A673 (cell line): ENCODE measurements at regions not wholly inside any gene's neighbourhood (a gene's known extent, or its start where the extent isn't known, plus 50 kb on each side); places are given as distances from the start of the nearest gene placed in this dataset.

Experiments
- BruUV-seq: library from RNA; stranded (reverse); fragments of 400-500 nt; replicated peaks from 2 replicates; lab custom pipeline; 2021; lab: Mats Ljungman, UMichigan
- CTCF ChIA-PET: fragments of 300-600 bp; sonication (Branson Sonifier 250); formaldehyde crosslinking; loops from one replicate; lab custom pipeline; 2022; ENCODE audit warnings: antibody characterized with exemption; lab: Charles Lee
- POLR2A ChIA-PET: fragments of 300-600 bp; sonication (Branson Sonifier 250); formaldehyde crosslinking; loops from one replicate; lab custom pipeline; 2022; ENCODE audit warnings: antibody characterized with exemption; ENCODE audit not compliant: low non-redundant PET; lab: Charles Lee
- DNase-seq: peaks from one replicate; pipeline ENCODE4 v3.0.0-alpha.2; 2015; ENCODE audit warnings: low spot score
- H3K27ac ChIP-seq: fragments of 200-600 bp; sonication (generic); 2 replicates; pipeline ENCODE4 v1.5.1; 2016; ENCODE audit warnings: mixed run types, low read depth, mild to moderate bottlenecking, mixed read lengths, antibody characterized with exemption, low read length; ENCODE audit not compliant: poor library complexity, severe bottlenecking
- H3K27me3 ChIP-seq: fragments of 200-600 bp; sonication (generic); replicated peaks from 2 replicates; pipeline ENCODE4 v1.6.1; 2017; ENCODE audit warnings: mixed run types, low read depth, mild to moderate bottlenecking, mixed read lengths, antibody characterized with exemption, low read length; ENCODE audit not compliant: insufficient read depth, poor library complexity
- H3K36me3 ChIP-seq: fragments of 200-600 bp; sonication (generic); 2 replicates; pipeline ENCODE4 v1.6.1; 2016; ENCODE audit warnings: mixed run types, mild to moderate bottlenecking, mixed read lengths, antibody characterized with exemption, low read length; ENCODE audit not compliant: insufficient read depth, poor library complexity, severe bottlenecking
- H3K4me1 ChIP-seq: fragments of 200-600 bp; sonication (generic); 2 replicates; pipeline ENCODE4 v1.6.1; 2017; ENCODE audit warnings: mixed run types, mild to moderate bottlenecking, mixed read lengths, antibody characterized with exemption, low read length; ENCODE audit not compliant: insufficient read depth, poor library complexity, severe bottlenecking
- H3K4me3 ChIP-seq: fragments of 200-600 bp; sonication (generic); 2 replicates; pipeline ENCODE4 v1.5.1; 2016; ENCODE audit warnings: low read depth, mixed run types, mild to moderate bottlenecking, mixed read lengths, low read length; ENCODE audit not compliant: poor library complexity, severe bottlenecking
- H3K9me3 ChIP-seq: fragments of 200-600 bp; sonication (generic); 2 replicates; pipeline ENCODE4 v1.6.1; 2016; ENCODE audit warnings: mixed run types, low read depth, mild to moderate bottlenecking, mixed read lengths, antibody characterized with exemption, low read length; ENCODE audit not compliant: poor library complexity, severe bottlenecking
- EZH2 ChIP-seq: fragments of 200-600 bp; sonication (generic); IDR thresholded peaks from 2 replicates; pipeline ENCODE4 v1.6.1; 2017; ENCODE audit warnings: borderline replicate concordance, low read depth, mild to moderate bottlenecking, mixed read lengths, antibody characterized with exemption, low read length; ENCODE audit not compliant: poor library complexity, severe bottlenecking
- intact Hi-C: fragments of 100-400 bp; cut with micrococcal nuclease; formaldehyde crosslinking; loops from one replicate; pipeline ENCODE4 v1.10.0; 2022; ENCODE audit not compliant: unreplicated experiment
- TF ChIP-seq, protein P1 (sequence below): fragments of 300-800, 200-600 bp; sonication (generic); conservative IDR thresholded peaks from 2 replicates; pipeline ENCODE4 v1.5.1; 2017; ENCODE audit warnings: low read depth, mild to moderate bottlenecking, antibody characterized with exemption, low read length, moderate library complexity, mixed read lengths

DNA sequence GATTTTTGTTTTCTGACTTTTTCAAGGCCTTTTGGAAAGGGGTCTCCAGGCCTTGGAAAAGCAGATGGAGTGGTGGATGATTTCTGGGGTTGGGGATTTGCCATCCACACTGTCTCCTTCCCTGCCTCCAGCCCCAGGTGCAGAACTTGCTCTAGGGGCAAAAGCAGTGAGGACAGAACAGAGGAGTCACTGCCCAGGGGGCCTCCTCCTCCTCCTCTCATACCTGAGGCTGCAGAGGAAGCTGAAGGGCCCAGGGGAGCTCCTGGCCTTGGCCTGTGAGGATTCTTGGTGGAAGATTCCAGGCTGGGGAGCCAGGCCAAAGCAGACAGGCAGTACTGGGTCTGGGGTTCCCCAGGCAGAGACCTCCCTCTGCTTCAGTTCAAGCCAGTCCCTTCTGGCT lies 52.3 kb upstream of the URI1 start:
- intact Hi-C loops, result no loop called here
- no peaks in the 10 kb centered on the region for H3K4me1 ChIP-seq
- no peak overlapping the region for H3K4me3 ChIP-seq
- TF ChIP-seq, protein P1, sequence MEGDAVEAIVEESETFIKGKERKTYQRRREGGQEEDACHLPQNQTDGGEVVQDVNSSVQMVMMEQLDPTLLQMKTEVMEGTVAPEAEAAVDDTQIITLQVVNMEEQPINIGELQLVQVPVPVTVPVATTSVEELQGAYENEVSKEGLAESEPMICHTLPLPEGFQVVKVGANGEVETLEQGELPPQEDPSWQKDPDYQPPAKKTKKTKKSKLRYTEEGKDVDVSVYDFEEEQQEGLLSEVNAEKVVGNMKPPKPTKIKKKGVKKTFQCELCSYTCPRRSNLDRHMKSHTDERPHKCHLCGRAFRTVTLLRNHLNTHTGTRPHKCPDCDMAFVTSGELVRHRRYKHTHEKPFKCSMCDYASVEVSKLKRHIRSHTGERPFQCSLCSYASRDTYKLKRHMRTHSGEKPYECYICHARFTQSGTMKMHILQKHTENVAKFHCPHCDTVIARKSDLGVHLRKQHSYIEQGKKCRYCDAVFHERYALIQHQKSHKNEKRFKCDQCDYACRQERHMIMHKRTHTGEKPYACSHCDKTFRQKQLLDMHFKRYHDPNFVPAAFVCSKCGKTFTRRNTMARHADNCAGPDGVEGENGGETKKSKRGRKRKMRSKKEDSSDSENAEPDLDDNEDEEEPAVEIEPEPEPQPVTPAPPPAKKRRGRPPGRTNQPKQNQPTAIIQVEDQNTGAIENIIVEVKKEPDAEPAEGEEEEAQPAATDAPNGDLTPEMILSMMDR, result no peak
- no peak for TF ChIP-seq EZH2
- ChIA-PET POLR2A (no interaction called here), CTCF (no interaction called here)
- no peak for DNase-seq
- H3K36me3 ChIP-seq, result no peaks in the 10 kb centered on the region
- no peak overlapping the region for H3K27ac ChIP-seq
- H3K9me3 ChIP-seq, result no peaks in the 10 kb centered on the region
- no peaks in the 10 kb centered on the region for H3K27me3 ChIP-seq
- no TSS peak for BruUV-seq

DNA sequence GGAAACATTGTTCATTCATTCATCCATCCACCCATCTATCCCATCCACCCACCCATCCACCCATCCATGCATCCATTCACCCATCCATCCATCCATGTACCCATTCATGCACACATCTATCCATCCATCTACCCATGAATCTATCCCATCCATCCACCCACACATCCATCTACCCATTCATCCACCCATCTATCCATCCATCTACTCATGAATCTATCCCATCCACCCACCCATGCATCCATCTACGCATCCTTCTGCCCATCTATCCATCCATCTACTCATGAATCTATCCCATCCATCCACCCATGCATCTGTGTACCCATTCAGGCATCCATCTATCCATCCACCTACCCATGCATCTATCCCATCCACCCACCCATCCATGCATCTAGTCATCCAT lies 51.6 kb upstream of the URI1 start:
- CTCF ChIA-PET, result no interaction called here
- intact Hi-C loops, result no loop called here
- no peaks in the 10 kb centered on the region for H3K4me1 ChIP-seq
- H3K27me3 ChIP-seq, result no peaks in the 10 kb centered on the region
- H3K36me3 ChIP-seq, result no peaks in the 10 kb centered on the region
- DNase-seq, result no peak
- no peak for TF ChIP-seq EZH2
- TF ChIP-seq, protein P1, result no peak
- no peaks in the 10 kb centered on the region for H3K9me3 ChIP-seq
- H3K27ac ChIP-seq, result no peak overlapping the region
- POLR2A ChIA-PET, result no interaction called here
- no TSS peak for BruUV-seq
- H3K4me3 ChIP-seq, result no peak overlapping the region
